ENCODE measurements at regions not wholly inside any gene's neighbourhood (a gene's known extent, or its start where the extent isn't known, plus 50 kb on each side); places are given as distances from the start of the nearest gene placed in this dataset.
A peak's percentile ranks its signal among the peaks of the same experiment; 100 is the strongest.

- DNase-seq = no peak
- Mint-ChIP-seq H3K27me3 (ENCODE audit: unreplicated experiment) (peaks cover 3% of the 10 kb centered on the region), H3K9me3 (ENCODE audit: unreplicated experiment) (peaks cover 4% of the 10 kb centered on the region), H3K4me3 (ENCODE audit: unreplicated experiment) (peak overlapping the region; percentile 73), H3K36me3 (ENCODE audit: unreplicated experiment) (no peaks in the 10 kb centered on the region), H3K4me1 (ENCODE audit: low read depth, unreplicated experiment) (peaks cover 24% of the 10 kb centered on the region), H3K27ac (ENCODE audit: unreplicated experiment) (peak overlapping the region; percentile 96)
- TF ChIP-seq CTCF (IDR thresholded peaks at IDR 0.05; ENCODE audit: partially characterized antibody, unreplicated experiment) = peak; percentile 20
Observed at GRCh38 chr4:137635601-137636000, 103.3 kb upstream of the PCDH18 start.

DNA sequence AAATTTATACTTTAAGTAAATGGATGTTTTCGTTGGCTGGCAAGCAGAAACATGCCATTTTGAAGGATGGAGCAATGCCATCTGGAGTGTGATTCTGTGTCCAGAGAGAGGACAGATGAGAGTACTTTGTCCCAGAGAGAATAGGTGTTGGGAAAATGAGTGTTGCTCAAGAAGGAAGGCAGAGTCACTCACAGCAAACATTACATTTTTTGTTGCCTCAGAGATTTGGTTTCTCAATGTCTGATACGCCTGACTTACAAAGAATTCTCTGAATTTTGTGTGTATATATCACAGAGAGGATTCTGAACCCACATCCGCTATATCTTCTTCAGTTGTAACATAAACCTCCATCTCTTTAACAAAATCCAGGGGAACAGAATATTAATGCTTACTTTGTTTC is 102.8 kb upstream of the PCDH18 start:
- Mint-ChIP-seq H3K27ac (ENCODE audit: unreplicated experiment) (peak overlapping the region; percentile 96), H3K4me1 (ENCODE audit: low read depth, unreplicated experiment) (peaks cover 22% of the 10 kb centered on the region), H3K9me3 (ENCODE audit: unreplicated experiment) (peaks cover 4% of the 10 kb centered on the region), H3K4me3 (ENCODE audit: unreplicated experiment) (peak overlapping the region; percentile 73), H3K27me3 (ENCODE audit: unreplicated experiment) (peaks cover 3% of the 10 kb centered on the region), H3K36me3 (ENCODE audit: unreplicated experiment) (no peaks in the 10 kb centered on the region)
- TF ChIP-seq CTCF (IDR thresholded peaks at IDR 0.05; ENCODE audit: partially characterized antibody, unreplicated experiment) = no peak
- no peak for DNase-seq

DNA sequence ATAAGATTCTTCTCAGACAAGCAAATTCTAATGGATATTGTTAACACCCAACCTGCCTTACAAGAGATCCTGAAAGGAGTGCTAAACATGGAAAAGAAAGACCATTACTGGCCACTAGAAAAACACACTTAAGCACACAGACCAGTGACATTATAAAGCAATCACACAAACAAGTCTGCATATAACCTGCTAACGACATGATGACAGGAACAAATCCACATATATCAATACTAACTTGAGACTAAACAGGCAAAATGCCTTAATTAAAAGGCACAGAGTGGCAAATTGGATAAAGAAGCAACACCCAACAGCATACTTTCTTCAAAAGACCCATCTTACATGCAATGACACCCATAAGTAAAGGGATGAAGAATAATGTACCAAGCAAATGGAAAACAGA is 100.5 kb upstream of the PCDH18 start:
- TF ChIP-seq CTCF (IDR thresholded peaks at IDR 0.05; ENCODE audit: partially characterized antibody, unreplicated experiment) = no peak
- no peak overlapping the region for H3K27ac Mint-ChIP-seq (ENCODE audit: unreplicated experiment)
- H3K9me3 Mint-ChIP-seq (ENCODE audit: unreplicated experiment) = peaks cover 4% of the 10 kb centered on the region
- no peak overlapping the region for H3K4me3 Mint-ChIP-seq (ENCODE audit: unreplicated experiment)
- H3K36me3 Mint-ChIP-seq (ENCODE audit: unreplicated experiment) = no peaks in the 10 kb centered on the region
- peaks cover 21% of the 10 kb centered on the region for H3K4me1 Mint-ChIP-seq (ENCODE audit: low read depth, unreplicated experiment)
- no peak for DNase-seq
- H3K27me3 Mint-ChIP-seq (ENCODE audit: unreplicated experiment) = peaks cover 3% of the 10 kb centered on the region

DNA sequence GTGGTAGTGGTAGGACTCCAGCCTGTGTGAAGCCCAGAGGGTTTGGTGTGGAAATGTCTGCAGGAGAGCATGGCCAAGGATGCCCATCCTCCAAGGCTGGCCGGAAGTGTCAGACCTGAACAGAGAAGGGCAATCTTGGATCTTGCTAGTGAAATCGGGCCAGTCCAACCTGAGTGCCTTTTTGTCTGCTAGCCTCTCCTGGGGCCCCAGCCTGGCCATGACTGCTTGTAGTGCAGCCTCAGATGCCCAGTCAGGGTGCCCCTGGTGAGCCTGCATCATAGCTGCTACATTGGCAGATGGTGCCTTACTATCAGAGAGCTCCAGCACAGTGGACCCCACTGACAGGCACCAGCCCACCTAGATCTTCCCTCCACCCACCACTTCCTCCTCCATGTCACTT is 99.3 kb upstream of the PCDH18 start:
- no peak overlapping the region for H3K4me3 Mint-ChIP-seq (ENCODE audit: unreplicated experiment)
- peaks cover 21% of the 10 kb centered on the region for H3K4me1 Mint-ChIP-seq (ENCODE audit: low read depth, unreplicated experiment)
- peaks cover 3% of the 10 kb centered on the region for H3K27me3 Mint-ChIP-seq (ENCODE audit: unreplicated experiment)
- H3K9me3 Mint-ChIP-seq (ENCODE audit: unreplicated experiment) = peaks cover 4% of the 10 kb centered on the region
- H3K27ac Mint-ChIP-seq (ENCODE audit: unreplicated experiment) = no peak overlapping the region
- DNase-seq = no peak
- TF ChIP-seq CTCF (IDR thresholded peaks at IDR 0.05; ENCODE audit: partially characterized antibody, unreplicated experiment) = no peak
- H3K36me3 Mint-ChIP-seq (ENCODE audit: unreplicated experiment) = no peaks in the 10 kb centered on the region

GRCh38 chr4:137630252-137630651 is 98.0 kb upstream of the PCDH18 start:
- no peak overlapping the region for H3K27ac Mint-ChIP-seq (ENCODE audit: unreplicated experiment)

More at GRCh38 chr4:137630252-137630651, 98.0 kb upstream of the PCDH18 start:
- no peak for DNase-seq
- Mint-ChIP-seq H3K9me3 (ENCODE audit: unreplicated experiment) (peaks cover 2% of the 10 kb centered on the region), H3K27me3 (ENCODE audit: unreplicated experiment) (peaks cover 3% of the 10 kb centered on the region), H3K4me1 (ENCODE audit: low read depth, unreplicated experiment) (peaks cover 13% of the 10 kb centered on the region), H3K4me3 (ENCODE audit: unreplicated experiment) (no peak overlapping the region), H3K36me3 (ENCODE audit: unreplicated experiment) (no peaks in the 10 kb centered on the region)
- TF ChIP-seq CTCF (IDR thresholded peaks at IDR 0.05; ENCODE audit: partially characterized antibody, unreplicated experiment) = no peak

Measured in glutamatergic neuron (in vitro differentiated cells).